ENCODE measurements at regions not wholly inside any gene's neighbourhood (a gene's known extent, or its start where the extent isn't known, plus 50 kb on each side); places are given as distances from the start of the nearest gene placed in this dataset.

GRCh38 chr1:42005530-42005929 is 86.8 kb upstream of the HIVEP3 start:
- TF ChIP-seq CTCF (IDR thresholded peaks at IDR 0.05) (no peak), POLR2A (IDR thresholded peaks at IDR 0.05) (no peak)
